Activated T-helper 17 cell treated with anti-CD3 and anti-CD28 coated beads, Interleukin-2, amount 50 U/mL, for 72 hours (primary cell): ENCODE measurements at regions not wholly inside any gene's neighbourhood (a gene's known extent, or its start where the extent isn't known, plus 50 kb on each side); places are given as distances from the start of the nearest gene placed in this dataset.
"Not testable (repeated sequence)": the region's sequence is repeated elsewhere in the genome, so short reads cannot be mapped to it uniquely, and the experiment has no call there.

Experiments used
- ATAC-seq: fragments of 150-1000 bp; cut with Tn5 transposase; replicated peaks from 2 replicates; pipeline ENCODE4 v1.10.0; 2021; ENCODE audit warnings: mild to moderate bottlenecking, moderate library complexity
- H3K27ac Mint-ChIP-seq: one replicate; pipeline ENCODE4 v1.8.0; 2022; ENCODE audit warnings: mixed read lengths
- H3K27me3 Mint-ChIP-seq: one replicate; pipeline ENCODE4 v1.8.0; 2022; ENCODE audit warnings: mixed read lengths
- H3K36me3 Mint-ChIP-seq: one replicate; pipeline ENCODE4 v1.8.0; 2022; ENCODE audit warnings: low read depth, mild to moderate bottlenecking, mixed read lengths
- H3K4me1 Mint-ChIP-seq: one replicate; pipeline ENCODE4 v1.8.0; 2022; ENCODE audit warnings: mixed read lengths
- H3K4me3 Mint-ChIP-seq: one replicate; pipeline ENCODE4 v1.8.0; 2022; ENCODE audit warnings: mild to moderate bottlenecking, mixed read lengths
- H3K9me3 Mint-ChIP-seq: one replicate; pipeline ENCODE4 v1.8.0; 2022; ENCODE audit warnings: mixed read lengths

- no peaks in the 10 kb centered on the region for H3K4me1 Mint-ChIP-seq
Measured at GRCh38 chr10:111579473-111579872, 502.6 kb downstream of the ADRA2A start.

GRCh38 chr10:111590703-111591102 lies 513.9 kb downstream of the ADRA2A start:
- no peaks in the 10 kb centered on the region for H3K36me3 Mint-ChIP-seq
- H3K4me3 Mint-ChIP-seq = no peak overlapping the region
- no peaks in the 10 kb centered on the region for H3K9me3 Mint-ChIP-seq
- no peaks in the 10 kb centered on the region for H3K27me3 Mint-ChIP-seq
- H3K27ac Mint-ChIP-seq = no peak overlapping the region
- no peaks in the 10 kb centered on the region for H3K4me1 Mint-ChIP-seq
- ATAC-seq = no peak

More at GRCh38 chr10:111579473-111579872, 502.6 kb downstream of the ADRA2A start:
- ATAC-seq = no peak
- H3K27me3 Mint-ChIP-seq = peaks cover 22% of the 10 kb centered on the region
- H3K27ac Mint-ChIP-seq = no peak overlapping the region
- H3K9me3 Mint-ChIP-seq = no peaks in the 10 kb centered on the region
- H3K36me3 Mint-ChIP-seq = no peaks in the 10 kb centered on the region
- no peak overlapping the region for H3K4me3 Mint-ChIP-seq

DNA sequence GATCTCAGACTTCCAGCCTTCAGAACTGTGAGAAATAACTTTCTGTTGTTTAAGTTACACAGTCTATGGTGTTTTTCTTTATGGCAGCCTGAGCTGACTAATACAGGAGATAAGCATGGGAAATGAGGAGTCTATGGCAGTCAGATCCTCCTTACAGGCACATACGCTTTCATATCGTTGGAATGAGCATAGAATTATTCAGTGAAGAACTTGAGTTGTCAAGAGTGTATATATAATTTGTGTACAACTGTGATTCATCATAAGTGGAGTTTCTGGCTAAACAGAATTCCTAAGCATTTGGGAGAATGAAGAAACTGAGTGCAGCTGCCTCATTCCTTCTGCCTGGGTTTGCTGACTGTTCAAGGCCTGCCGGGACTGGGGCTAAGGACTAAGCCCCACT lies 516.7 kb downstream of the ADRA2A start:
- H3K27ac Mint-ChIP-seq = no peak overlapping the region
- no peak overlapping the region for H3K4me3 Mint-ChIP-seq
- no peaks in the 10 kb centered on the region for H3K27me3 Mint-ChIP-seq

DNA sequence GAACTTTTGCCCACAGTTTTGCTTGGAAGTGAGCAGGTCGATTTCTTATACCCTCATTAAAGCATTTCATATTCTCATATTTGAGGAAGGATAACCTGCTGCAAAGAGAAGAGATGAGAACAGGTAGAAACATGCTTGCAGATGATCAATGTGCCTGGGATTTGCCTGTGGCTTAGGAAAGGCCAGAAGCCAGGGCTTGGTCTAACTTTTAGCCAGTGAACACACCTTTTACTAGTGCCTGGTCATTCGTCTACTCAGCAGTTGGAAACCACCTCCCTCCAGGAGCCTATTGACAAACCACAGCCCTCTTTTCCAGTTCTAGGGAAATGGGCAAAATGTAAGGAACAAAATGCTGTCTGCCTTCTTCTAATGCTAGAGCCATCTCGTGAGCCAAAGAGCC lies 518.3 kb downstream of the ADRA2A start:
- H3K4me1 Mint-ChIP-seq = no peaks in the 10 kb centered on the region
- H3K27me3 Mint-ChIP-seq = peaks cover 4% of the 10 kb centered on the region
- no peaks in the 10 kb centered on the region for H3K36me3 Mint-ChIP-seq
- H3K27ac Mint-ChIP-seq = no peak overlapping the region
- no peak overlapping the region for H3K4me3 Mint-ChIP-seq
- ATAC-seq = no peak
- H3K9me3 Mint-ChIP-seq = no peaks in the 10 kb centered on the region

More for the DNA sequence above, 516.7 kb downstream of the ADRA2A start:
- no peak for ATAC-seq
- Mint-ChIP-seq H3K36me3 (no peaks in the 10 kb centered on the region), H3K9me3 (no peaks in the 10 kb centered on the region), H3K4me1 (no peaks in the 10 kb centered on the region)

DNA sequence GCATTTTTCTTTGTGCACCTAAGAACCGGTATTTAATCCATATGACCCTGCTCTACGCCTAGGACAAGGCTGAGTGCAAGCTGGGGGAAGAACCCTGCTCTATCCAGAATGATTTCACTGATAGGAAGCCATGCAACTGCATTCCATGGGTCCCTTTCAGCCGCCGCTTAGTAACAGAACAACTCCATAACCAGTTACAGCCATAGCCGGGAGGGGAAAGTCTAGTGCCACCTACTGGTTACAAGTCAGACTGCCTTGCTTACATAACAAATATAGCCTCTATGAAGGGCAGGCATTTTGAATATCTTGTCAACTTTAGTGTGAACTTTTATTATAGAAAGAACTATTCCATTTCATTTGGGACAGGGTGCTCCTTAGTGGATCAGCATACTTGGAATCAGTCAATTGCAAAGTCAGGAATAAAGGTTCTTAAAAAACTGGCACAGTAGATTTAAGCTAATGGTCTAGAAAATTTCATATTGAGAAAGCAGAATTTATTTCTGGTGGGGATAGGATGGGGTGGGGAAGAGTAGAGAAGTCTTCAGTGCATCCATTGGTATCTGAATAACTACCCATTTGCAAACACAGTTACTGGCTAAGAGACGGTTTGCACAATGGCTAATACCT lies 521.7 kb downstream of the ADRA2A start:
- H3K36me3 Mint-ChIP-seq = no peaks in the 10 kb centered on the region
- H3K4me1 Mint-ChIP-seq = no peaks in the 10 kb centered on the region
- no peak overlapping the region for H3K27ac Mint-ChIP-seq
- no peak overlapping the region for H3K4me3 Mint-ChIP-seq
- peaks cover 6% of the 10 kb centered on the region for H3K27me3 Mint-ChIP-seq
- peak; percentile 65 for ATAC-seq
- no peaks in the 10 kb centered on the region for H3K9me3 Mint-ChIP-seq

DNA sequence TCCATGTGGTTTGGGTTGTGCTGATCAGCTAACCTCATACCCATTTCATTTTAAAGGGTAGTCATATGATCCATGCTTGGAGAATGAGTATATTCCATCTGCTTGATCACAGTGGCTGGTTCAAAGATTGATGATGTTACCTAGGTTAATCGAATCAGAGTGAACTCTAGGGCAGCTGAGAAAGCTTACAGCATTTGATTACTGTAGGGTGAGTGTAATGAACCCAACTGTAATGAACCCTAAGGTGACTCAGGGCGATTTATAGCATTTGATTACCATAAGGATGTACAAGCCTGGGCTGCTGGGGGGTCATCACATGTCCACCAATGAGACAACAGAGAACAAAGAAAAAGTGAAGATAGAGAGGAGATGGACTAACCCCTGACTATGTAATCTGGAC lies 523.1 kb downstream of the ADRA2A start:
- Mint-ChIP-seq H3K27me3 (peaks cover 14% of the 10 kb centered on the region), H3K4me1 (no peaks in the 10 kb centered on the region), H3K9me3 (no peaks in the 10 kb centered on the region), H3K27ac (no peak overlapping the region), H3K36me3 (no peaks in the 10 kb centered on the region), H3K4me3 (no peak overlapping the region)
- no peak for ATAC-seq

- H3K27ac Mint-ChIP-seq = no peak overlapping the region
- ATAC-seq = no peak
- H3K36me3 Mint-ChIP-seq = no peaks in the 10 kb centered on the region
- H3K9me3 Mint-ChIP-seq = no peaks in the 10 kb centered on the region
- peaks cover 18% of the 10 kb centered on the region for H3K27me3 Mint-ChIP-seq
- no peak overlapping the region for H3K4me3 Mint-ChIP-seq
- H3K4me1 Mint-ChIP-seq = no peaks in the 10 kb centered on the region
Measured at GRCh38 chr10:111600772-111601171, 523.9 kb downstream of the ADRA2A start.

DNA sequence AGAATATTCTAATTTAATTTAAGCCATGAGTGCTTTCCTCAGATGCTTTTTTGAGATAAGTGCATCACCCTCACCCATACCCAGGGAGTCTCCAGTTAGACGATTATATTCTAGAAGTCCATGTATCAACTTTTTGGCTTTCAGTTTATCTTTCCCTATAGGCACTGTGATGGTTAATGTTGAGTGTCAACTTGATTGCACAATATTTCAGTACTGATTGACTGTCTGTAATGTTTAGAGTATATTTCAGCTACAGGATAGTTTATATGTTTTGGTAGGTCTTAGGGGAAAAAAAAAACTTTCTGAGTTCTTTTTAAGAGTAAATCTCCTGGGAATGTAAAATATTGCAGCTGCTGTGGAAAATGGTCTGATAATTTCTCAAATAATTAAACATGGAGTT lies 535.4 kb downstream of the ADRA2A start:
- Mint-ChIP-seq H3K4me3 (no peak overlapping the region), H3K27me3 (no peaks in the 10 kb centered on the region), H3K4me1 (no peaks in the 10 kb centered on the region), H3K36me3 (no peaks in the 10 kb centered on the region), H3K27ac (no peak overlapping the region), H3K9me3 (no peaks in the 10 kb centered on the region)
- no peak for ATAC-seq

DNA sequence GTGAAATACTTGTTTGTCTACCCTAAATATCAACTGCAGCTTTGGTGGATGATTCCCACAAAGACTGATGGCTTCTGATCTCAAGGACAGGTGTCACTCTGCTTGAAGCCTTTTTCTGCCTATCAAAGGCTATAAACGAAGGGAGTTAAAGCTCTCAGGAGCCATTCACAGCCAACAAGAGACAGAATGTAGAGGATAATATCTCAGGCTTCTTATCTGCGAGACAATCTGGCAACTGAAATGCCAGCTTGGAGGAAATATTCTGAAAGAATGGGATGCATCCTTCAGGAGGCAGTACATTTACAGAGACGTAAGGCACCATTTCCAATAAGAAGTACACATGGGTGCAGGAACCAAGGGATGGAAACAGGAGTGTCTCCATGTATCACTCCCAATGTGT lies 549.4 kb downstream of the GPAM start:
- Mint-ChIP-seq H3K4me3 (no peak overlapping the region), H3K36me3 (no peaks in the 10 kb centered on the region)

DNA sequence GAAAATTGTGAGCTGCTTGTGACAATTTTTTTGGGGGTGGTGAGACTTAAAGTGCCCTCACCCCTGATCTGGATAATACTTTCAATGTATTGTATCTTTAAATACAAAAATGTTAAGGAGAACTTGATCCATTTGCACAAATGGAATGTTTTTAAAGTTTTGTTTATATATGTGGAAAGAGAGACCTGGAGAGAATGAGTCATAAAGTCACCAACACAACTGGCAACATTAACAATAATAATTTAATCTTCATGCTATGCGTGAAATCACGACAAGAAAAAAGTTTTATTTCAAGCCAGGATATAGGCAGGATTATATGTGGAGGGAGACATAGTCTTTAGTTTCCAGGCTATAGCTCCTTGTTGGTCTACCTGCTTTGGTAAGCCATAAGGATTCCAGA lies 537.5 kb downstream of the GPAM start:
- peaks cover under 1% of the 10 kb centered on the region for H3K27me3 Mint-ChIP-seq
- no peaks in the 10 kb centered on the region for H3K36me3 Mint-ChIP-seq
- H3K9me3 Mint-ChIP-seq = peaks cover 14% of the 10 kb centered on the region
- ATAC-seq = no peak
- H3K27ac Mint-ChIP-seq = no peak overlapping the region
- H3K4me3 Mint-ChIP-seq = no peak overlapping the region
- H3K4me1 Mint-ChIP-seq = no peaks in the 10 kb centered on the region

More for the DNA sequence above, 549.4 kb downstream of the GPAM start:
- H3K4me1 Mint-ChIP-seq = no peaks in the 10 kb centered on the region
- H3K27me3 Mint-ChIP-seq = peaks cover 3% of the 10 kb centered on the region
- ATAC-seq = no peak
- H3K27ac Mint-ChIP-seq = no peak overlapping the region
- H3K9me3 Mint-ChIP-seq = no peaks in the 10 kb centered on the region

- H3K27me3 Mint-ChIP-seq = peaks cover 9% of the 10 kb centered on the region
- H3K9me3 Mint-ChIP-seq = peaks cover 21% of the 10 kb centered on the region
- H3K27ac Mint-ChIP-seq = no peak overlapping the region
- ATAC-seq = no peak
- H3K36me3 Mint-ChIP-seq = no peaks in the 10 kb centered on the region
- no peak overlapping the region for H3K4me3 Mint-ChIP-seq
- H3K4me1 Mint-ChIP-seq = no peaks in the 10 kb centered on the region
Measured at GRCh38 chr10:111648046-111648445, 535.5 kb downstream of the GPAM start.

GRCh38 chr10:111649080-111649479 lies 534.5 kb downstream of the GPAM start:
- not testable (repeated sequence) for H3K27me3 Mint-ChIP-seq, H3K4me3 Mint-ChIP-seq, H3K27ac Mint-ChIP-seq, H3K36me3 Mint-ChIP-seq, ATAC-seq, H3K4me1 Mint-ChIP-seq
- H3K9me3 Mint-ChIP-seq = peaks cover 21% of the 10 kb centered on the region

DNA sequence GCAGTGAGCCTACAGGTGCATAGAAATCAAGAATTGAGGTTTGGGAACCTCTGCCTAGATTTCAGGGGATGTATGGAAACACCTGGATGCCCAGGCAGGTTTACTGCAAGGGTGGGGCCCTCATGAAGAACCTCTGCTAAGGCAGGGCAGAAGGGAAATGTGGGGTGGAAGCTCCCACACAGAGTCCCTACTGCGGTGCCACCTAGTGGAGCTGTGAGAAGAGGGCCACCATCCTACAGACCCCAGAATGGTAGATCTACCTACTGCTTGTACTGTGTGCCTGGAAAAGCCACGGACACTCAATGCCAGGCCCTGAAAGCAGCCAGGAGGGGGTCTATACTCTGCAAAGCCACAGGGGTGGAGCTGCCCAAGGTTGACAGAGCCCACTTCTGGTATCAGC lies 533.5 kb downstream of the GPAM start:
- Mint-ChIP-seq H3K27ac (no peak overlapping the region), H3K36me3 (no peaks in the 10 kb centered on the region), H3K9me3 (peaks cover 21% of the 10 kb centered on the region), H3K4me3 (no peak overlapping the region), H3K27me3 (peaks cover 9% of the 10 kb centered on the region), H3K4me1 (no peaks in the 10 kb centered on the region)
- ATAC-seq = no peak

DNA sequence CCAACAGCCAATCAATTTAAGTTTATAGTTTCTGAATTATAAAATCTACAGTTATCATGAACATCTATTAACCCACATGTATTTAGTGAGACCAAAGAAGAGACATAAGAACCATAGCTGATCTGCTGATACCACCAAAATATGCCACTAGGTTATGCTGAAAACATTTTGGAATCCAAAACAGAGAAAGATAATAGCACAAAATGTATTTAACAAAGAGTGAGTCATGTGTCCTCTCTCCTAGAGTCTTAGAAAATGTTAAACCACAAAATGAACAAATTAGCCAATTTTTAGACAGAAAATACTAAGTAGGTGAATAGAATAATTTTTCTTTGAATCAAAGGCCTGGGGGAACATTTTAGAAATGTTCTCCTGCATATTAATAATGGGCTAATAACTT lies 527.5 kb downstream of the GPAM start:
- Mint-ChIP-seq H3K27ac (no peak overlapping the region), H3K9me3 (peaks cover 7% of the 10 kb centered on the region), H3K27me3 (peaks cover 8% of the 10 kb centered on the region), H3K36me3 (no peaks in the 10 kb centered on the region), H3K4me3 (no peak overlapping the region), H3K4me1 (no peaks in the 10 kb centered on the region)
- ATAC-seq = no peak

DNA sequence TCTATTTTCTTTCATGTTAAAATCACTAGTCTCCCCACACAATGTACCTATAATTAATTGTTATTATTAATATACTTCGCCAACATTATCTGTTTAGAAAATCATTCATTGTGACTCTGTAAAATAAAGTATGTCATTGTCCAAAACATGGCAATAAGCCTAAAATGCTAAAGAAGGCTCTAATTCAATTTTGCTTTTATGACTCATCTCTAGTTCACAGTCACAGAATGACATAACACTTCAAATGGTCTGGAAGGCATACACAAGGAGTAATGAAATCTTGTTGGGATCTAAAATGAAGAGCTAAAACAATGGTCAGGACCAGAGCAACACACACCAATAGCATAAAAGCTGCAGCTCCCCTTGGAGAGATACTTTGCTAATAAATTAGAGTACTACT lies 505.8 kb downstream of the GPAM start:
- ATAC-seq = no peak
- no peak overlapping the region for H3K4me3 Mint-ChIP-seq
- no peaks in the 10 kb centered on the region for H3K27me3 Mint-ChIP-seq
- no peaks in the 10 kb centered on the region for H3K9me3 Mint-ChIP-seq
- H3K4me1 Mint-ChIP-seq = no peaks in the 10 kb centered on the region
- no peak overlapping the region for H3K27ac Mint-ChIP-seq
- H3K36me3 Mint-ChIP-seq = no peaks in the 10 kb centered on the region

DNA sequence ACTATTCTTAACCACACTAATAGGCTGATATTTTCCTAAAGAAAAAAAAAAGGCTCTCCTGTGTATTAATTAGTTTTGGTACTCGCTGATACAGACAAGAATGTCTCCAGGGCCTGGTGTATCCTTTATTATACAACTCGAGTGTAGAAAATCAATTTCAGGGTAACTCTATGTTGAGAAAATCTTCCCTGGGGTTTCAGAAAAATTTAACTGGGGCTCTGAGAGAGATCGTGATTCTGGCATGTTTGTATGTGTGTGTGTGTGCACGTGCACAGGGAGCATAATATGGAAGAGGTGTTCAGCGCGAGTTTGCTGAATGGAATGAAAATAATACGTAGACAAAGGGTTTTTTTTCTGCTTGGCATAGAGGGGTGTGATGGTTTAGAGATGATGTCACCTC lies 496.8 kb downstream of the GPAM start:
- no peaks in the 10 kb centered on the region for H3K9me3 Mint-ChIP-seq
- no peak overlapping the region for H3K4me3 Mint-ChIP-seq
- no peaks in the 10 kb centered on the region for H3K36me3 Mint-ChIP-seq
- H3K27ac Mint-ChIP-seq = no peak overlapping the region
- no peak for ATAC-seq
- peaks cover 4% of the 10 kb centered on the region for H3K27me3 Mint-ChIP-seq
- no peaks in the 10 kb centered on the region for H3K4me1 Mint-ChIP-seq
